ENCODE measurements at regions not wholly inside any gene's neighbourhood (a gene's known extent, or its start where the extent isn't known, plus 50 kb on each side); places are given as distances from the start of the nearest gene placed in this dataset.
A peak's percentile ranks its signal among the peaks of the same experiment; 100 is the strongest.
"Not testable (repeated sequence)": the region's sequence is repeated elsewhere in the genome, so short reads cannot be mapped to it uniquely, and the experiment has no call there.

DNA sequence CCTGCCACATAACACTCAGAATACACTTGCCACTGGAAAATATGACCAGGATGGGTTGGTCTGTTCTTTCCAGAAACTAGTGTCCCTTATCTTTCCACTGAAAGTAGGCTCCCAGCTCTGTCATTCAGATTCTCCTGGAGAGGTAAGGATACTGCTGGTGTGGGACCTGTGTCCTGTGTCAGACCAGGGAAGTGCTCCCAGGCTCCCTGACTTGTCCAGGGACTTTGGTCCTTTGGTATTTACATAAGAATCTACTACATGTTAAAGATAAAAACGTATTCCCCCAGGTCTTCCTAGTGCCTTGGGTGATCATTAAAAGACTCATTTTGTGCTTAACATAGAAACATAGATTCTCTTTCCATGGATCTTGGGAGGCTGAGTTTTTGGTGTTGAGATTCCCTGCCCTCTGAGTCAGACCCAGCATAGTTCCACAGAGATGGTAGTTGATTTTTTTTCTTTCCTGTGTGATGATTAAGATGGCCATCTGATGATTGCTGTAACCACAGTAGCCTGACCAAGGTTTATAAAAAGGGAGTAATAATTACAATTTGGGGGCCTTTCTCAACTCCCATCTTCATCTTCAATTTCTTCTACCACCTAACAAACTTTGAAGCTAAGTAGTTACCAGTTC lies 159.8 kb upstream of the JADE1 start:
- DNase-seq: no peak

DNA sequence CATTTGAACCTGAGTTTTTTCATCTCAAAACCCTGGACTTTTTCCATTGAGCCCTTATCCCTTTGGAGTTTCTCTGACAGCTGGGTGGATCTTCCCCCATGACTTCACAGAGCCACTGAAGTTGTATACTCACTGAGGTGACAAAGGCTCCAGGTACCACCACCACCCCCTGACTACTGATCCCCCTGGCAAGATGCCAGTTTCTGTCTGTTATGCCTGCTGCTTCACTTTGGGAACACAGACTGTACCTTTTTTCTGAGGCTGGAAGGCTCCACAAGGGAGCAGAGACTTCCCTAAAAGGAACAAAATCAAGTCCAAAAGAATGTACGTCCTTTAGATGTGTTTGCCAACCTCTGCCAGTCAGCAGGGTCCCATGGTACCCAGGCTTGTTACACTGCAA lies 160.3 kb upstream of the JADE1 start:
- no peak for DNase-seq

DNA sequence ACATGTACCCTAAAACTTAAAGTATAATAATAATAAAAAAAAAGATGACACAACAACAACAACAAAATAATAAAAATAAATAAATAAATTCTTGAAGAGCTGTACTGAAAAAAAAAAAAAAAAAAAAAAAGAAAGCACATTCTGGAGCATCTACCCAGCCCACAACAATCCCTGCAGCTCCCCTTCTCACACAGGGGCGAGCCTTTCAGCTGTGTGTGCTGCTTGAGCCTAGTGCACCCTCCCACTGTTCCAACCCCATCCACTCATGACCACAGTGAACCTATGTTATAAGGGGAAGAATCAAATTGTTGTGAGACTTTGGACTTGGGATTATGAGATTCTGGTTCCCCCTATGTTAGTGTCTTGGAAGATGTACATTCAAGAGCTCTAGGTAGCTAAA lies 161.5 kb upstream of the JADE1 start:
- DNase-seq: no peak

DNA sequence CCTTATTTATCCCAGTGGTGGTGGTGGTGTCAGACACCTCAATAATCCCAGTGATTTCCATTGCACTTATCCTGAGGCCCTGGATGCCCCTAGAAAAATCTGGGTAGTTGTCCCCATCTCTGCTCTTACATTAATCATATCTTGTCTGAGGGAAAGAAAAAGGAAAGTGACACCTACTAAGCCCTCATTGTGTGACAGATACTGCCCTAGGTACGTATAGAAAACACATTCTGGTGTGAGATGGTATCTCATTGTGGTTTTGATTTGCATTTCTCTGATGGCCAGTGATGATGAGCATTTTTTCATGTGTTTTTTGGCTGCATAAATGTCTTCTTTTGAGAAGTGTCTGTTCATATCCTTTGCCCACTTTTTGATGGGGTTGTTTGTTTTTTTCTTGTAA lies 162.6 kb upstream of the JADE1 start:
- not testable (repeated sequence) for DNase-seq

DNA sequence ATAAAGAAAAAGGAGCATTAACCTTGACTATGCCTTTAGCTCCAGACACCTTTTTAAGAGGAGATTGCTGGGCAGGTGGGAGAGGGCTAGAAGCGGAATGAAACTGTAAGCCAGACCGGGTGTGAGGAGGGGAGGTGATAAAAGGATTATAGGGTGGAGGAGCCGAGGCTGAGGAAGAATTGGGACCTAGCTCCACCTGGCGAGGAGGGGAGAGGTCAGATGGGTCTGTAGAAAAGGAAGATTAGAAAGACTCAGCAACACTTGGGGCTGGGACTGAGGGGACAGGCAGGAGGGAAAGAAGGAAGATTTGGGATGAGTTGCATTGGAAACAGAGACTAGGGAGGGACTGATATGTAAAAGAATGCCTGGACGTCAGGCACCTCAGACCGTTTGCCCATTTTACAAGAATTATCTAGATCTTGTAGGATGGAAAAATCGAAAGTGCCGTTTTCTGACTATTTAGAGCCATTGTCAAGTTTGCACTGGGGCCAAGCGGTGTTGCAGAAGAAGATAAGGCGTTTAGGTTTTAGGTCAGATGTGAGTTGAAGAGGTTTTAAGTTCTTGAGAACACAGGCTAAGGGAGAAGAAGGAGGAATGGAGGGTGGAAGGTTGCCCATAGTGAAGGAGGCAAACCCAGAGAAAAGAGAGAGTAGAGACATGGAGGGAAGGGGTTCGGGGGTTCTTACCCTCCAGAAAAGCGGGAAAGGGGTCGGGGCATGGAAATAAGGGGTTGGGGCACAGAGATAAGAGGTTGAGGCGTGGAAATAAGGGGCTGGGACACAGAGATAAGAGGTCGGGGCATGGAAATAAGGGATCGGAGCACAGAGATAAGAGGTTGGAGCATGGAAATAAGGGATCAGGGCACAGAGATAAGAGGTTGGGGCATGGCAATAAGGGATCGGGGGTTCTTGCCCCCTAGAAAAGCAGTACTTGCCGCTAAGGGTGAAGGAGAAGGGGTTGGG lies 164.5 kb upstream of the JADE1 start:
- DNase-seq: not testable (repeated sequence)

DNA sequence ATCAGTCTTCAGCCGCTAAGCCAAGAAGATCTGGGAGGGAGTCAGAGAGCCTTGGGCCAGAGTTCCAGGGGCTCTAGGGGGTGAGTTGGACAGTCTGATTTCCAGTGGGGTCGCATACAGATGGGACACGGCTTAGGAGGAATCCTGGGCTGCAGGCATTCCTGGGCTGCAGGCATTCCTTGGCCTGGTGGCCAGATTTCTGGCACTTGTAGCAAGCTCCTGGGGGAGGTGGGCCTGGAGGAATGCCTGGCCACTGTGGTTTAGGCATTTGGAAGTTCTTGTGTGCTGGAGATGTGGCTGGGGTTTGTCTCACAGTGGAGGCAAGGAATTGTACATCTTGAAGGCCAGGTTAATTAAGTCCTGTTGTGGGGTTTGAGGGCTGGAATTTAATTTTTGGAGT lies 165.4 kb upstream of the JADE1 start:
- not testable (repeated sequence) for DNase-seq

DNA sequence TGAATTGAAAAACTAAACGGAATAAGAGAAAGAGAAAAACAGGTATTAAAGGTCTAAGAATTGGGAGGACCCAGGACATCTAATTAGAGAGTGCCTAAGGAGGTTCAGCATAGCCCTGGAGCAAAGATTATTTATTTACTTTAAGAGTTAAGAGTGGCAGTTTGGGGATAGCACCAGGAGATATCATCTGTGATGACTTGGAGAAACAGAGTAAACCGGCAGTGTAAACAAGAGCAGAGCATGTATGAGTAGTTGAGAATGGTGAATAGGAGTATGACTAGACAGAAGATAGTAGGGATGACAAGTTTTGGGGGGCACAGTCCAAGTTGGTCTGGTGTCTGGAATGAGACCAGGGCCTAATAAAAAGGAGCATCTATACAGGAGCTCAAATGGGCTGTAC lies 167.9 kb upstream of the JADE1 start:
- DNase-seq: not testable (repeated sequence)

DNA sequence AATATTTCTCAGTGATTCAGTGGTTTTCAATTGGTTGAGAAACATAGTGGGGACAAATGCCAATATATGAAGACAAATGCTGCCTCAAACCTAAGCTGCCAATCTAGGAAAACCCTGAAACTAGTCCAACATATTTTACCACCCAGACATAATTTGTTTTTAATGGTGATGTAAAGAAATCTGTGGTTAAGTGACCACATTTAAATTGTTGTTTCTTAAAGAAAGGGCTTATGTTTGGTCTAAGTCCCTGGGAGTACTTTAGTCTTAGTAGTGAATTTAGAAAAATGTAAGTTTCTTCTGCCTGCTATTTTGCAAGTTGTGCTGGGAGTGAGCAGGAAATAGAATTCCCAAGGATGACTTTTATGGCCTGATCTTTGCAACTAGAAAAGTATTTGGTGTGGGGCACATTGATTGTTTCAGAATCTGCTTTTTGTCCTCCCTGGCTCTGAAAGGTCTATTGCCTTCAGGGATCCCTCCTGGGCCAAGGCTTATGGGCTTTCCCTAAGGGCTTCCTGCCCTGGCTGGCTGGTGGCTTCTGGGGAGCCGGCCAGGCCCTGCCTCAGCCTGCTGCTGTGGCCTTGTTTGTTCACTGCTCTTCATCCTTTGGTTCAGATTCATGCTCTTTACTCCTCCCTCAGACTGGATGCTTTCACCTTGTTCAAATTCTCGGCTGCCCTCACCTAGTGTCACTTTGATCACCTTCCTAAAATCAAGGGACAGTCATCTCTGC lies 169.8 kb upstream of the JADE1 start:
- peak in 14 of 56 donors; percentile 2 to 45 (median 13) for DNase-seq

DNA sequence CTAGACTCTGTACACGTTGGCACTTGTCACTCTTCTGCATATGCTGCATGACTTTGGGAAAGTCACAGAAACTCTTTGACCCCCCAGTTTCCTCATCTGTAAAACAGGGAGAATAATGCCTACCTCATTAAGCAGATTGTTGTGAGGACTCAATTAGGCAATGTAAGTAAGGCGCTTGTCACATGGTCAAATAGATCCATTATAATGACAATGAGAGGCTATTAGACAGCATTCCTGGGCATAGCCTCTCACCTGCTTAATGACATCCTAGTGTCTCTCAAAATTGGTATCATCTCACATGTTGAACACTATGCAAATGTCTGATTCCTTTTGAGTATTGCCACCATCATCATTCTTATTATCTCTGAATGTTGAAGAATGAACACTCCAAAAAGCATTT lies 172.6 kb upstream of the JADE1 start:
- no peak for DNase-seq

DNA sequence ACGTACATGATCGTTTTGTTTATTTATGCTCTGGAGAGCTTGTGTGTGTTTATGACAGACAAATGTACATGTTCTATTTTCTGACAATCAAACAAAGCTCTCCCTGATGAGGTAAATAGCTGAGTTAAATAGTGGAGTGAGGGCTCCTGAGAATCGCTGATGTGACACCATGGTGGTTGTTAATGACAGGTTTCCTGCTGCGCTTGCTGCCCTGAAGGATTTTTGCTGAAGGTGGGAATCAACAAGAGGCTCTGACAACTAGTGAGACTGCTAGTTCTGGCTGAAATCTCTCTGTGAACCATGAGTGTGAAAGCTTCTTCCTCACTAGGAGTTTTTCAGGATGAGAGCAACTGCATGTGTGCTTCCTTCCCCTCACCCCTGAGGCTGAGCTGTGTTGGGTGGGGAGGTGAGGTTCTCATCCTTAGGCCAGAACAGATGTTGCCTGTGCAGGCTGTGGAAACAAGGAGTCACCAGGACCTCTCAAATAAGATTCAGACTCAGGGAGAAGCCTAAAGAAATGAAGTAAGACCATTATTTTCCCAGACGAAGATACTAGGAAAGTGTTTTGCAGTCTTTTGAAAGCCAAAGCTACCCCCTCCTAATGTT lies 173.4 kb upstream of the JADE1 start:
- DNase-seq: no peak

DNA sequence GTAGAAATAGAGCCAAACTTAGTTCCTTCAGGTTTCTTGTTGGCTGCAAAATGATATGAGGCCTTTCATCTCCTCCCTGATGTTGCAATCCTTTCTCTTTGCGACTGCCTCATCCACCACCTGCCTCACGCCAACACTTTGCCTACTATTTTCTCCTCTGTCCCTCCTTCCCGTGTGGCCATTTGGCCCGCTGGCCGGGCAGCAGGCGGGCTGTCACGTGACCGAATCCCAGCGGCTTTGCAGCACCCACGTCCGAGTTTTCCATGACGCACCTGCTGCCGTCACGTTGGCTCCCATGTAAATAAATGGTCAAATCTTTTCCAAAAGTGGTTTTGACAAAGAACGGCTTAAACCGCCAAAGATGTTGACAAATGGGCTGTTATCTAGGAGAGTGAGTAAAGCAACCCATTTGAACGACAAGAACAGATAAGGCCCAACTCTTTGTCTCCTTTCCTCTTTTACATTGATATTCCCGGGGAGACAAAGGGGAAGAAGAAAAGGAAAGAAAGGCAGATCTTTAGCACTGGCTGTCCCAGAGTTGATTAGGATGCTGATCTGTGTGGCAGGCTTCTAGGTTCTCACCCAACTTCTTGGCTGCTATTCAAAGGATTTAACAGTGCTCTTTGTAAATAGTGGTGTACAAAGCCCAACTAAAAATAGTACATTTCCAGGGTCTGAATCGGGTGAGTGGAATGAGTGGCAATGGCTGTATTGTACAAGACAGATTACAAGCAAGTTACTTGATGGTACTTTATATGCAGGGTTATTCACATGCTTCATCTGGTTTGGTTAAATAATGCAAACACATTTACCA lies 174.2 kb upstream of the JADE1 start:
- DNase-seq: peak in 49 of 56 donors; percentile 4 to 83 (median 48)

DNA sequence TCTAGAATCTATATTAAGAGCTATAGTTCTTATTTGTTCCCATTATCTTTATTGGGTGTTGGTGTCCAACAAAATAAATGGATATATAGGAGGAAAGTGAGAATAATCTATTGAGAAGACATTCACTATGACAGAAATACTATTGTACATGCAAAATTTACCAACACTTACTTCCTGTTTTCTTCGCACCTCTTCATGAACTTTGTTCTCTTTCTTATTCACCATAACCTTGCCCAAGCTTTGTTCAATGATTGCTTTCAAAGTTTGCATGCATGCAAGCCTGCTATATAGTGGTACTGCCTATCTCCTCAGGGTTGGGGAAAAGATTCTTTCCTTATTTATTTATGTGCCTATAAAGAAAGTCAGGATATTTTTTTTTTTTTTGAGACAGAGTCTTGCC lies 176.4 kb upstream of the JADE1 start:
- DNase-seq: no peak

DNA sequence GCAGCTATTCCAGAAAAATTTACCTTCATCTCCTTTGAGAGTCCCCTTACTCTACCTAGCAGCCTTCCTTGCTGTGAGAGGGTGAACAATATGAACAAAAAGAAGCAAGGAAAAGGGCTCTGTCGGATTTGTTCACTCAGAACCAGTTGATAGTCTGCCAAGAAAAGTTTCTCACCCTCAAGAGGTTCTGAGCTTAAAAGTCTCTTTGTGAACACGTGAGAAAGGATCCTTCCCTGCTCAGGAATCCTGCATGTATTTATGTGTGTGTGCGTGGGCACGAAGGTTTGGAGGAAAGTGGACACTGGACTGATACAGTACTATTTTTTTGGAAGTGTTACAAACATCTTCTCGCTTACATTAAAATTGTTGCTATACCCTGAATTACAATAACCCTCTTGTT lies 178.6 kb upstream of the JADE1 start:
- DNase-seq: peak in 1 of 56 donors; percentile 5

DNA sequence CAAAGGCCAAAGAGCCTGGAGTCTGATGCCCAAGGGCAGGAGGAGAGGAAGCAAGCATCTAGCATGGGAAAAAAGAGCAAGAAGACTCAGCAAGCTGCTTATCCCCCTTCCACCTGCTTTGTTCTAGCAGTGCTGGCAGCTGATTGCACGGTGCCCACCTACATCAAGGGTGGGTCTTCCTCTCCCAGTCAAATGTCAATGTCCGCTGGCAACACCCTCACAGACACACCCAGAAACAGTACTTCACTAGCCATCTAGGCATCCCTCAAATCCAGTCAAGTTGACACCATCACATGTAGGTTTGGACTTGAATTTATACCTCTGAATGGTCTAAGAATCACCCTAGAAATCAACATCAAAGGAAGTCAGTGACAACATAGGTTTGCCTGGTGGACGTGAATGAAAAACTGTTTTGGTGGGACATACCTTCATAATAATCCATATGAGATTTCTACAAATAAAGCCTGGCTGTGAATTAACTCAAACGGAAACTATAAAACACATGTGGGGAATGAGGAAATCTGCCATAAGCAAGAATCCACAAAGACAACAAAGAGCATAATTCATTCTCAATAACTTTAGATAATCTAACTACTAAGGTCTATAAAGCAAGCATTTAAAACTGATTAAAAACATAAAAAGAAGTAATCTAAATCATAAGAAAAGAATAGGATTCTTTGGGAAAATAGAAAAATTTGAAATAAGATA lies 185.8 kb upstream of the JADE1 start:
- no peak for DNase-seq

DNA sequence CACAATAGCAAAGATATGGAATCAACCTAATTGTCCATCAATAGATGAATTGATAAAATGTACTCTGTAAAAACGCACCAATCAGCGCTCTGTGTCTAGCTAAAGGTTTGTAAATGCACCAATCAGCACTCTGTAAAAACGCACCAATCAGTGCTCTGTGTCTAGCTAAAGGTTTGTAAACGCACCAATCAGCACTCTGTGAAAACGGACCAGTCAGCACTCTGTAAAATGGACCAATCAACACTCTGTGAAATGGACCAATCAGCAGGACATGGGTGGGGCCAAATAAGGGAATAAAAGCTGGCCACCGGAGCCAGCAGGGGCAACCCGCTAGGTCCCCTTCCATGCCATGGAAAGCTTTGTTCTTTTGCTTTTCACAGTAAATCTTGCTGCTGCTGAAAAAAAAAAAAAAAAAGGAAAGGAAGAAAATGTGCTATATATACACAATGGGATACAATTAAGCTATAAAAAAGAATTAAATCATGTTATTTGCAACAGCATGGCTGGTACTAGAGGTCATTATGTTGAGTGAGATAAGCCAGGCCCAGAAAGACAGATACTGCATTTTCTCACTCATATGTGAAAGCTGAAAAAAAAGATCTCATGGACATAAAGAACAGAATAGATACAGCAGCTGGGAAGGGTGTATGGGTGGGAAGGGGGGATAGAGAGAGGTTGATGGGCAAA lies 189.1 kb upstream of the JADE1 start:
- not testable (repeated sequence) for DNase-seq

DNA sequence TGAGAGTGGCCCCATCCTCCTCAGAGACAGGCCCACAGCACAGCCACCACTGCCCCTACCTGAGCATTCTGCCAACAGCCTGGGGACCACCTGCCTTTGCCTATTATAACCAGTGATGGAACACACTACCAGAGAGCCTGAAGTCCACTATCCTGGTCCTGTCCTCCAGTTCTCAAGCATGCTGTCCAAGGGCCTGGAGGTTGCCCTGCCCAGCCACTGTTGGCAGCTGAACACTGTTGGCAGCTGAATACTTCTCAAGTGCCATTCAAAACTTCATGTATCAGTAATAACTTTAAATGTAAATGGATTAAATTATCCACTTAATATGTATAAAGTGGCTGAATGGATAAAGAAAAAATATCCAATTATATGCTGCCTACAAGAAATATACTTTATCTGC lies 194.3 kb upstream of the JADE1 start:
- DNase-seq: no peak

DNA sequence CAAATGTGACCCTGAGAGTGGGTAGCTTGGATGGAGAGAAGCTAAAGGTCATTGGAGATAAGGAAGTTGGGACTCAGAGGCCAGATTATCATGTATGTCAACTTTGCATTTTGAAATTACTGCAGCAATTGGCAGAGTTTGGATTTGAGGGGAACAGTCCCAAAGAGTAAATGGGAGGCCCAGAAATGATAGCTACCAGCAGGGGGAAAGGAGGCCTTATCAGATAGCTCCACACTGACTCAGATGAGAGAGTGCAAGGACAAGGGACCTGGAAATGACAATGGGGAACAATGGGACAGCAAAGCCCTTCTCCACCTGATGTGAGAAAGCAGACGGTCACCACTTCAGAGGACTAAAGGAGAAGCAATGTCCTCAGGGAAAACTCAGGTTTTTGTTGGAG lies 201.5 kb upstream of the JADE1 start:
- no peak for DNase-seq

DNA sequence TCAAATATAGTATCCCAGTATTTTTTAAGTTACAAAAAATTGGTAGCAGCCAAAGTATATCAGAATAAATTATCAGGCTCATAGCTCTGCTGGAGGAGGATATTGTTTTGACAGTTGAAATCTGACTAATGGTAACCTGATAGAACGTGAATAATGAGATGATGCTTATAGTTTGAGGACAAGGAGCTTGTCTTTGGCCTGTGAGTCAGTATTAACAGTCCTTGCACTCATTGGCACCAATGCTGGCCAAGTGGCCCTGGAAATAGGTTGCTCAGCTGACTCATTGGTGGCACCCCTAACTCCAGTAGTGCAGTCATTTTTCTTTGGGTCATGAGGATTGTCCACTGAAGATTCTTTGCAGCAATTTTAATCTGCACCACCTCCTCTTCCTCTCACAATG lies 203.3 kb upstream of the JADE1 start:
- DNase-seq: no peak

DNA sequence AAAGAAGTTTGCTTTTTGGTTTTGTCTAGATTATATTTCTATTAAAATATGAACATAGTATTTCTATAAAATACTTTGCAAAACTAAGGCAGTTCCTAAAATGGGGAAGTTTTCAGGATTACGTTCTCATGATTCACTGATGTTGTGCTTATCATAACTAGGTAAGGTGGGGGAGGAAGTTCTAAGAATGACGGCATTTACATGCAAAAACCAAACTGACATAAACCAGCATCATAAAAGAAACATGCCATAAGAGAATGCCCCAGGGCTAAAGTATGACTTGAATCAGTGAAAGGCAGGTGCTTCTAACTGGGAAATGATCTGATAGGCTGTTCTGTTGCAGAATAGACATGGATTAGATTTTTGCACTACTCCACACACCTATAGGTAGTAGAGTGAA lies 204.7 kb upstream of the JADE1 start:
- DNase-seq: no peak

DNA sequence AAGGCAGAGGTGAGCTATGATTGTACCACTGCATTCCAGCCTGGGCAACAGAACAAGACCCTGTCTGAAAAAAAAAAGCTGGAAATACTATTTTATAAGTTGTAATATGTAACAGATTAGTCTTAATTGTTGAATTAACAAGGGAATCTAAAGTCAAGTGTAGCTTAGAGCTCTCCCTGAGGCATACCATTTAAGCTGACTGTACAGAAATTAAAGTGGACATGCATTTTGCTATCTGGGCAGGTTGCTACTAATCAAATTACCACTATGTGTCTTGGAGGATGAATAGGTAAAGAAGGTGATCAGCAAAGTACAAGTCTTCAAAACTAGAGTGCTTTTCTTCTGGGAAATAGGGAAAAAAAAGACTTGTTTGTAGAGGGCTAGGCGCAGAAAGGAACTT lies 205.3 kb upstream of the JADE1 start:
- no peak for DNase-seq
